ENCODE measurements at regions not wholly inside any gene's neighbourhood (a gene's known extent, or its start where the extent isn't known, plus 50 kb on each side); places are given as distances from the start of the nearest gene placed in this dataset.

- TF ChIP-seq CTCF (IDR thresholded peaks at IDR 0.05; ENCODE audit: borderline replicate concordance, extremely low read depth, low read length, poor library complexity, severe bottlenecking) (no peak), EZH2 (IDR thresholded peaks at IDR 0.05; ENCODE audit: borderline replicate concordance, low read depth, low read length, severe bottlenecking) (no peak)
Measured at GRCh38 chrX:45903781-45904201, 641.4 kb downstream of the ZNF674 start.
